GM18951 (cell line): ENCODE measurements at regions not wholly inside any gene's neighbourhood (a gene's known extent, or its start where the extent isn't known, plus 50 kb on each side); places are given as distances from the start of the nearest gene placed in this dataset.

Source experiments
- POLR2A ChIP-seq: IDR thresholded peaks from 4 replicates; pipeline ENCODE4 v1.6.1; 2011; ENCODE audit warnings: mild to moderate bottlenecking; ENCODE audit not compliant: insufficient read length, insufficient read depth; ENCODE audit errors: extremely low read depth
- in situ Hi-C: fragments of 300-500 bp; cut with MboI; formaldehyde crosslinking; loops from one replicate; pipeline ENCODE4 v1.12.0; 2022; ENCODE audit warnings: low sequenced_read_pairs, mixed read lengths, inconsistent platforms; ENCODE audit not compliant: unreplicated experiment

GRCh38 chrX:40307871-40308270 lies 210.1 kb upstream of the BCOR start:
- in situ Hi-C loops = no loop called here
- TF ChIP-seq POLR2A = no peak

GRCh38 chrX:40304115-40304514 lies 206.4 kb upstream of the BCOR start:
- in situ Hi-C loops = no loop called here
- no peak for TF ChIP-seq POLR2A

DNA sequence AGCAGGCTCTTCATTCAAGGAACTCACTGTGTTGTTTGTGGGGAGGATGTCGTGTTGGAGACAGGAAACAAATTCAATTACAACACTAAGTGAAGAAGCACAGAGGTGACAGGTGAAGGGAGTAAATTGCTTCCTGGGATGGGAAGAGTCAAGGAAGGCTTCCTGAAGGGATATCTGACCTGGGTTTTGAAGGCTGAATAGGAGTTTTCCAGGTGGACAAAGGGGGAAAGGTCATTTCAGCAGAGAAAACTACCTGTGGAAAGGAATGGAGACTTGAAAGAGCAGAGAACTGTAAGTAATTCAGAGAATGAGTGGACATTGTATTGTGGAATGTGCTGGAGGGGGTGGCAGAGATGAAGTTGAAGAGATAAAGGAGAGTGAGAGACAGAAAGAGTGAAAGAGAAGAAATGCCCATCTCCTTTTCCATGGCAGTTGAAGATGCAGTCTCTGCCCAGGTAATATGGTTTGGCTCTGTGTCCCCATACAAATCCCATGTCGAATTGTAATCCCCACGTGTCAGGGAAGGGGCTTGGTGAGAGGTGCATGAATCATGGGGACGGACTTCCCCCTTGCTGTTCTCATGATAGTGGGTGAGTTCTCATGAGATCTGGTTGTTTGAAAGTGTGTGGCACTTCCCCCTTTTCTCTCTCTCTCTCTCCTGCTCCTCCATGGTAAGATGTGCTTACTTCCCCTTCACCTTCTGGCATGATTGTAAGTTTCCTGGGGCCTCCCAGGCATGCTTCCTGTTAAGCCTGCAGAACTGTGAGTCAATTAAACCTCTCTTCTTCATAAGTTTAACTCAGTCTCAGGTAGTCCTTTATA lies 205.7 kb upstream of the BCOR start:
- no peak for TF ChIP-seq POLR2A
- in situ Hi-C loops = no loop called here

DNA sequence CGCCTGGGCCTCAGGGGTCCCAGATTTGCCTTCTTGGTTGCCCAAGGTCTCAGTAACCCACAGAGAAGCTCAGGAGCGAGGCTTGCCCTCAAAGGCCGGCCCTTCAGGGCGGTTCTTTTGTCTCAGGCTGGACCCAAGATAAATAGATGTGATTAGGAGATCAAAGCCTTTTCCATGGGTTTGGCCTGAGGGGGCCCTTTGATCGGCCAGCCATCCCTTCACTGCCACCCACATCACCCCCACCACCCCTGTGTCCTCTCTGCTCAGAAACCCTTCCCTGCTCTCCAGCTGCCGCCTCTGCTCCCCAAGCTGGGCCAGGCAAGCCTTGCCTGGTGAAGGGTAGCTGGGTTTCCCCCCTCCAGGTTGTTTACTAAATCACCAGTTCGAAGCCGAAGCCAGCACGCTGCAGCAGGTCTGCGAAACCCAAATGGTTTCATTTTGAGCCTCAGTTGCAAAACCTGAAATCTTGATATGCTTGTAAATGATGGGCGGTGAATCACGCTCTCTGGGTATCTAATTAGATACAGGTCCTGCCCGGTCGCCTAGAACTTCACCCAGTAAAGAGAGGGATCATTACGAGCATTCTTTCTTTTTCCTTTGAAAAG lies 202.6 kb upstream of the BCOR start:
- in situ Hi-C loops = no loop called here
- no peak for TF ChIP-seq POLR2A

GRCh38 chrX:40299641-40300046 lies 201.9 kb upstream of the BCOR start:
- in situ Hi-C loops = no loop called here
- TF ChIP-seq POLR2A = no peak

GRCh38 chrX:40298572-40299479 lies 201.1 kb upstream of the BCOR start:
- in situ Hi-C loops = no loop called here
- no peak for TF ChIP-seq POLR2A

DNA sequence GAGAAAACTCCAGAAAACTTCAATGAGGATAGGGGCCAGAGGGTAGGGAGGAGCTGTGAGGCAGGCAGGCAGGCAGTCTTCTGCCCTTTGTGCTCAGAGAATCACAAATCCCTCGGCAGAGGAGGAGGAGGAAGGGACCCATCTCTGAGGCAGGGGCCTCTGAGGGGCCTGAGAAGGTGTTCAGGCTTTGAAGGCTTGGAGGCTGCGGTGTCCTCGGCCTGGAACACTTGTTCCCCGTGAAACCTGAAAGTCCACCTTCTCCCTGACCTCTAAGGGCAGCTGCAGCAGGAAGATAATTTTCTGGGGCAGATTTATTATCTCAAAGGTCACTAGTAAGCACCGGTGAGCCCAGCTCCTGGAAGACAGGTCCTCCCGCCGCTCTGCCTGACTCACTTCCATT lies 200.3 kb upstream of the BCOR start:
- no peak for TF ChIP-seq POLR2A
- in situ Hi-C loops = no loop called here

GRCh38 chrX:40291553-40291952 lies 193.8 kb upstream of the BCOR start:
- TF ChIP-seq POLR2A = no peak
- in situ Hi-C loops = no loop called here

GRCh38 chrX:40290517-40290916 lies 192.8 kb upstream of the BCOR start:
- no peak for TF ChIP-seq POLR2A
- in situ Hi-C loops = no loop called here

GRCh38 chrX:40285876-40286275 lies 188.1 kb upstream of the BCOR start:
- no peak for TF ChIP-seq POLR2A
- in situ Hi-C loops = no loop called here

GRCh38 chrX:40284852-40285251 lies 187.1 kb upstream of the BCOR start:
- in situ Hi-C loops = no loop called here

GRCh38 chrX:40283981-40284380 lies 186.2 kb upstream of the BCOR start:
- in situ Hi-C loops = no loop called here
- TF ChIP-seq POLR2A = no peak

More at GRCh38 chrX:40284852-40285251, 187.1 kb upstream of the BCOR start:
- no peak for TF ChIP-seq POLR2A

DNA sequence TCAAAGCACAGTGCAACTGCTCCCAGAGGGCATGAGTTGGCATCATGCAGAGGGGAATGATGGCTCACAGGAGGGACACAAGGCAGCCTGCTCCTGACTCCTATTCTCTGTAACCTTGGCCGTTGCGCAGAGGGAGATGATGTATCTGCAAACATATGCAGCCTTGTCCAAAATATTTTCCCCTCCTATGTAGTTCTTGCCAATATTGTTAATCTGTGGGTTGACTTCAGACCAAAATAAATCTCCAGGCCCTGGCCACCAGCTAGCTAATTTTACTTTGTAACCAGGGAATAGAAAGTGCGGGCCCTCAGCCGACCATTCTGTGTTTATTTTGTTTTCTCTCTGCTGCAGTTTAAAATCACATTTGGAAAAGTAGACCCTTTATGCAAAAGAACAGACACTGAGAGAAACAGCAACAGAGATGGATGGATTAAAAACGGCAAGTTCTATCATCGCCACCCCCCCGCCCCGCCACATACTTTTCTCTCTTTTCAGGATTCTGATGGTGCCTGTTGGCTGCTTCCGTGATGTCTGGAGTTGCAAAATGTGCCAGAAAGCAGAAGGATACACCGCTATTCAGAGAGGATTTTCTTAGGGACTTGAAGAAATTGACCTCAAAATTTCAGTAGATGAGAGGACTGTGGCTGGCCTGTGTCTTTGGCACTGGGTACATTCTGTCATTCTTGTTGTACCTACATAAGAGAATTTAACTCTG lies 185.3 kb upstream of the BCOR start:
- TF ChIP-seq POLR2A = no peak
- in situ Hi-C loops = no loop called here
